ENCODE measurements at regions not wholly inside any gene's neighbourhood (a gene's known extent, or its start where the extent isn't known, plus 50 kb on each side); places are given as distances from the start of the nearest gene placed in this dataset.
"Not testable (repeated sequence)": the region's sequence is repeated elsewhere in the genome, so short reads cannot be mapped to it uniquely, and the experiment has no call there.

DNA sequence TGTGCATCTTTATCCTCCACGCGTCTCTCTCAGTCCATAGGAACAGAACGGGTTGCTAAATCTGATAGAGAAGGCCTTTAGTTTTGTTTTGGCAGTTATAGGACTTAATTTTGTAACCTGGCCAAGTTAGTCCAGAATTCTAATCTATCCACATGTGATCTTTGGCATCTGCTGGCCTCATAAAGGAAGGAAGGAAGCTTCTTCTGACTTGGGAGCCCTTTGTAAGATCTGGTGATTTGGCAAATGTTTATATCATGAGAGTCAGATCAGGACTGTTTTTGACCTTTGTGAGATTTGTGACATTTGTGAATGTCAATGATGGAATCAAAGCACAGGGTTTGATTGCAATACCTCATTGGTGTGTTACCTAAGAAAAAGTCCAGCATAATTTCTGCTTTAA lies 96.4 kb upstream of the MTLN start:
- TF ChIP-seq, protein P1, sequence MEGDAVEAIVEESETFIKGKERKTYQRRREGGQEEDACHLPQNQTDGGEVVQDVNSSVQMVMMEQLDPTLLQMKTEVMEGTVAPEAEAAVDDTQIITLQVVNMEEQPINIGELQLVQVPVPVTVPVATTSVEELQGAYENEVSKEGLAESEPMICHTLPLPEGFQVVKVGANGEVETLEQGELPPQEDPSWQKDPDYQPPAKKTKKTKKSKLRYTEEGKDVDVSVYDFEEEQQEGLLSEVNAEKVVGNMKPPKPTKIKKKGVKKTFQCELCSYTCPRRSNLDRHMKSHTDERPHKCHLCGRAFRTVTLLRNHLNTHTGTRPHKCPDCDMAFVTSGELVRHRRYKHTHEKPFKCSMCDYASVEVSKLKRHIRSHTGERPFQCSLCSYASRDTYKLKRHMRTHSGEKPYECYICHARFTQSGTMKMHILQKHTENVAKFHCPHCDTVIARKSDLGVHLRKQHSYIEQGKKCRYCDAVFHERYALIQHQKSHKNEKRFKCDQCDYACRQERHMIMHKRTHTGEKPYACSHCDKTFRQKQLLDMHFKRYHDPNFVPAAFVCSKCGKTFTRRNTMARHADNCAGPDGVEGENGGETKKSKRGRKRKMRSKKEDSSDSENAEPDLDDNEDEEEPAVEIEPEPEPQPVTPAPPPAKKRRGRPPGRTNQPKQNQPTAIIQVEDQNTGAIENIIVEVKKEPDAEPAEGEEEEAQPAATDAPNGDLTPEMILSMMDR (IDR thresholded peaks at IDR 0.05): not testable (repeated sequence)
- TF ChIP-seq POLR2A (IDR thresholded peaks at IDR 0.05): not testable (repeated sequence)
